Spleen (tissue), 11 donors: ENCODE measurements at regions not wholly inside any gene's neighbourhood (a gene's known extent, or its start where the extent isn't known, plus 50 kb on each side); places are given as distances from the start of the nearest gene placed in this dataset.
"Not testable (repeated sequence)": the region's sequence is repeated elsewhere in the genome, so short reads cannot be mapped to it uniquely, and the experiment has no call there.

Source experiments
- DNase-seq: peaks from one replicate; pipeline ENCODE4 v3.0.0-alpha.2; 2020
- H3K27ac ChIP-seq, 8 donors: fragments of 200-600 bp; sonication (generic) in 7 of 8; 1 replicate in 4 of 8; 2 replicates in 4 of 8; pipeline versions ENCODE4 v1.5.0 to v1.8.0; 2016 to 2021; ENCODE audit warnings: inconsistent platforms in 4 of 8, mild to moderate bottlenecking in 4 of 8, moderate library complexity in 1 of 8
- H3K27me3 ChIP-seq, 7 donors: fragments of 200-600 bp; sonication (generic) in 6 of 7; replicated peaks in 1 of 7; 1 replicate in 4 of 7; 2 replicates in 3 of 7; pipeline versions ENCODE4 v1.5.0 to v1.8.0; 2016 to 2021; ENCODE audit warnings: inconsistent platforms in 3 of 7, mild to moderate bottlenecking in 1 of 7
- H3K36me3 ChIP-seq, 6 donors: fragments of 200-600 bp; sonication (generic) in 5 of 6; 1 replicate in 4 of 6; 2 replicates in 2 of 6; pipeline versions ENCODE4 v1.5.0 to v1.8.0; 2016 to 2021; ENCODE audit warnings: inconsistent platforms in 2 of 6
- H3K4me1 ChIP-seq, 6 donors: fragments of 200-600 bp; sonication (generic) in 5 of 6; 1 replicate in 3 of 6; 2 replicates in 3 of 6; pipeline versions ENCODE4 v1.5.0 to v1.8.0; 2016 to 2021; ENCODE audit warnings: inconsistent platforms in 3 of 6
- H3K4me3 ChIP-seq, 8 donors: fragments of 200-600 bp; sonication (generic) in 7 of 8; 1 replicate in 4 of 8; 2 replicates in 4 of 8; pipeline versions ENCODE4 v1.5.0 to v1.8.0; 2016 to 2021; ENCODE audit warnings: inconsistent platforms in 4 of 8, mild to moderate bottlenecking in 4 of 8, moderate library complexity in 2 of 8
- H3K9me3 ChIP-seq, 8 donors: fragments of 200-600 bp; sonication (generic) in 7 of 8; 1 replicate in 4 of 8; 2 replicates in 4 of 8; pipeline versions ENCODE4 v1.5.0 to v1.8.0; 2016 to 2021; ENCODE audit warnings: inconsistent platforms in 4 of 8
- POLR2A ChIP-seq, 3 donors: fragments of 450-650 bp; IDR thresholded peaks; one replicate each; pipeline ENCODE4 v1.5.1; 2017; ENCODE audit warnings: antibody characterized with exemption in 3 of 3, mild to moderate bottlenecking in 1 of 3
- POLR2AphosphoS5 ChIP-seq, 3 donors: sonication (generic); formaldehyde crosslinking; IDR thresholded peaks; one replicate each; pipeline ENCODE4 v1.5.1; 2017; ENCODE audit warnings: antibody characterized with exemption in 3 of 3
- WGBS, 5 donors: extraction: QIAGEN DNeasy Blood & Tissue Kit in 3 of 5; methylation state at CpG; one replicate each; pipeline versions ENCODE4 v1.1.5 to v1.1.7; 2013 to 2018; 5-methylcytosine and 5-hydroxymethylcytosine counted together
- intact Hi-C: fragments of 100-400 bp; cut with DNase I; formaldehyde crosslinking; loops from one replicate; pipeline ENCODE4 v1.15.0; 2023; ENCODE audit warnings: low total_unique reads
- TF ChIP-seq, protein P1 (sequence below), 11 experiments: fragments of 200-600 bp in 7 of 11; fragments of 450-650 bp in 4 of 11; sonication (generic) in 4 of 11; IDR thresholded peaks in 8 of 11; conservative IDR thresholded peaks in 3 of 11; 1 replicate in 7 of 11; 2 replicates in 4 of 11; pipeline versions ENCODE4 v1.4.0 to v1.8.0; 2016 to 2021; ENCODE audit warnings: antibody characterized with exemption in 11 of 11, inconsistent platforms in 4 of 11, mild to moderate bottlenecking in 1 of 11
- donor health status: healthy with polysubstance abuse.
- donor health status: DM: no; HTN: no; CAD: no; lungs with moderate emphysema.
- donor health status: DM: no; HTN: no; CAD: no.
- donor health status: Bipolar disorder and iron deficiency.
- donor health status: healthy.
- donor health status: DM: no; HTN: no; CAD: no.
- donor health status: DM: yes; HTN: yes; CAD: no.

DNA sequence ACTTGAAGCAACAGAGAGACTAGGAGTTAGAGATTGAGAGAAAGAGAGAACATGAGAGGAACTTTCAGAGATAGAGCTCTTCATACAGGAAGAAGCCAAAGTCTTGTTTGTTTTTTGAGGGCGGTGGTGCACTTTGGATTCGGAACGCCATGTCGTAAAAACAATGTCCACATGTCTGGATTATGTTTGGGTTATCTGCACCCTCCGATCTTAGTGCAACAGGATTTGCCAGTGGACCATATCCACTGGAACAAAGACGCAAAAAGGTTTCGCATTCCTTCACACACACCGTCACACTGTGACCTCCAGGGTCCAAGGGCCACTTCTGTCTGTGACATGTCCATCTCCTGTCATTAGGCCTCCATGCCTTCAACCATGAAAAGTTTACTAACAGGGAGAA, 141.8 kb upstream of the ATP11B start:
- no peaks in the 10 kb centered on the region for H3K4me1 ChIP-seq
- no peak overlapping the region for H3K4me3 ChIP-seq
- no peak for TF ChIP-seq POLR2A (IDR thresholded peaks at IDR 0.05)
- intact Hi-C loops, result no loop called here
- H3K36me3 ChIP-seq, result no peaks in the 10 kb centered on the region
- no peaks in the 10 kb centered on the region for H3K9me3 ChIP-seq
- no peak for DNase-seq
- H3K27ac ChIP-seq, result no peak overlapping the region
- peaks cover 0 to 11% (median 0%) of the 10 kb centered on the region in 7 donors for H3K27me3 ChIP-seq
- 90 to 93% (median 91%) methylated on average over 8 of the region's 8 CpGs for WGBS, 5 donors

DNA sequence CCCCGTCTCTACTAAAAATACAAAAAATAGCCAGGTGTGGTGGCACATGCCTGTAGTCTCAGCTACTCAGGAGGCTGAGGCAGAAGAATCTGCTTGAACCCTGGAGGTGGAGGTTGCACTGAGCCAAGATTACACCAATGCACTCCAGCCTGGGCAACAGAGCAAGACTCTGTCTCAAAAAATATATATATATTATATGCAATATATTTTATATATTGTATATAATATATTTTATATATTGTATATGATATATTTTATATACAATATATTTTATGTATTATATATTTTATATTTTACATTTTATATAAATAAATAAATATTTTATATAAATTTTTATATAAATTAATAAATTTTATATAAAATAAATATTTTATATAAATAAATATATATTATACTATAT, 140.2 kb upstream of the ATP11B start:
- peaks cover 0 to 12% (median 0%) of the 10 kb centered on the region in 7 donors for H3K27me3 ChIP-seq
- H3K4me1 ChIP-seq, intact Hi-C loops, H3K36me3 ChIP-seq, H3K4me3 ChIP-seq, DNase-seq, H3K27ac ChIP-seq, H3K9me3 ChIP-seq: not testable (repeated sequence)
- 71 to 100% (median 100%) methylated on average over 1 of the region's 1 CpG for WGBS, 5 donors

DNA sequence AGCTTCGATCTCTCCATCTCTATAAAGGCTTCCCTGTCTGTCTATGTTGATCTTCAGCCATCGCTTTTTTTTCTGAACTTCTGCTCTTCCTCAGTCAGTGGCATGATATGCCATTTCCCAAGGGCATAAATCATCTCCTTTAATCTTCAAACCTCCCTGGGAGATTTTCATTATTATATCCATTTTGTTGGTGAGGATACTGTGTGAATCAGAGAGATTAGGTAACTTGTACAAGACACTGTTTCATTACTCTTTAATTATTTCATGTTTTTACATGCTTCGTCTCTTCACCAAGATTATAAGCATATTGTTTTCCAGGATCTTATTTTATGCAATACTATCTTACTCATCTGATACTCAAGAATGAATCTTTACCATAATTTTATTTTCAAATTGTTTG, 124.8 kb upstream of the ATP11B start:
- H3K4me3 ChIP-seq, result no peak overlapping the region
- H3K9me3 ChIP-seq, result peaks cover 0 to 6% (median 0%) of the 10 kb centered on the region in 8 donors
- DNase-seq, result no peak
- 75 to 91% (median 86%) methylated on average over 3 of the region's 3 CpGs for WGBS, 5 donors
- no peak overlapping the region for H3K27ac ChIP-seq
- intact Hi-C loops, result no loop called here
- no peaks in the 10 kb centered on the region for H3K4me1 ChIP-seq
- TF ChIP-seq POLR2A (IDR thresholded peaks at IDR 0.05), result no peak
- TF ChIP-seq, protein P1, sequence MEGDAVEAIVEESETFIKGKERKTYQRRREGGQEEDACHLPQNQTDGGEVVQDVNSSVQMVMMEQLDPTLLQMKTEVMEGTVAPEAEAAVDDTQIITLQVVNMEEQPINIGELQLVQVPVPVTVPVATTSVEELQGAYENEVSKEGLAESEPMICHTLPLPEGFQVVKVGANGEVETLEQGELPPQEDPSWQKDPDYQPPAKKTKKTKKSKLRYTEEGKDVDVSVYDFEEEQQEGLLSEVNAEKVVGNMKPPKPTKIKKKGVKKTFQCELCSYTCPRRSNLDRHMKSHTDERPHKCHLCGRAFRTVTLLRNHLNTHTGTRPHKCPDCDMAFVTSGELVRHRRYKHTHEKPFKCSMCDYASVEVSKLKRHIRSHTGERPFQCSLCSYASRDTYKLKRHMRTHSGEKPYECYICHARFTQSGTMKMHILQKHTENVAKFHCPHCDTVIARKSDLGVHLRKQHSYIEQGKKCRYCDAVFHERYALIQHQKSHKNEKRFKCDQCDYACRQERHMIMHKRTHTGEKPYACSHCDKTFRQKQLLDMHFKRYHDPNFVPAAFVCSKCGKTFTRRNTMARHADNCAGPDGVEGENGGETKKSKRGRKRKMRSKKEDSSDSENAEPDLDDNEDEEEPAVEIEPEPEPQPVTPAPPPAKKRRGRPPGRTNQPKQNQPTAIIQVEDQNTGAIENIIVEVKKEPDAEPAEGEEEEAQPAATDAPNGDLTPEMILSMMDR (IDR thresholded peaks at IDR 0.05 in 8 of 11, conservative IDR thresholded peaks at IDR 0.05 in 3 of 11), result no peak
- TF ChIP-seq POLR2AphosphoS5 (IDR thresholded peaks at IDR 0.05), result no peak
- H3K36me3 ChIP-seq, result no peaks in the 10 kb centered on the region
- peaks cover 0 to 51% (median 0%) of the 10 kb centered on the region in 7 donors for H3K27me3 ChIP-seq

DNA sequence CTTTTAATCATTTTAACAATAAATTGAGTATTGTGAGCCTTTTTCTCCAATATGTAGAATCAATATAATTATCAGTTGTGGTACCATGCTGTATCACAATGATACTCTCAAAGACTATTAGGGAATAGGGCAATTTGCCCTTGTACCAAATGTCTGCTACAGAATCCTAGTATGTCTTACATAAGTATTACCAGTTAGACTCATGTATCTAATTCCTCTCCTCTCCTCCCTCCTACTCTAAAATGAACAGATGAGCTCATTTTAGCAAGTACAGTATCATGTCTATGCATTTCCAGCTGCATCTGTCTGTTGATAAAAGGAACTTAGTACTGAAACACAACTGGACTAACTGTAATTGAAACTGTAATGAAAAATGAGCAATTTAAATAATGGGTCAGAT, 124.3 kb upstream of the ATP11B start:
- intact Hi-C loops, result no loop called here
- Histone ChIP-seq H3K36me3 (no peaks in the 10 kb centered on the region), H3K27me3 (peaks cover 0 to 53% (median 0%) of the 10 kb centered on the region in 7 donors), H3K27ac (no peak overlapping the region), H3K4me3 (no peak overlapping the region), H3K4me1 (no peaks in the 10 kb centered on the region), H3K9me3 (peaks cover 0 to 2% (median 0%) of the 10 kb centered on the region in 8 donors)
- TF ChIP-seq, protein P1 (IDR thresholded peaks at IDR 0.05 in 8 of 11, conservative IDR thresholded peaks at IDR 0.05 in 3 of 11), result no peak
- TF ChIP-seq POLR2AphosphoS5 (IDR thresholded peaks at IDR 0.05) (no peak), POLR2A (IDR thresholded peaks at IDR 0.05) (no peak)
- DNase-seq, result no peak

DNA sequence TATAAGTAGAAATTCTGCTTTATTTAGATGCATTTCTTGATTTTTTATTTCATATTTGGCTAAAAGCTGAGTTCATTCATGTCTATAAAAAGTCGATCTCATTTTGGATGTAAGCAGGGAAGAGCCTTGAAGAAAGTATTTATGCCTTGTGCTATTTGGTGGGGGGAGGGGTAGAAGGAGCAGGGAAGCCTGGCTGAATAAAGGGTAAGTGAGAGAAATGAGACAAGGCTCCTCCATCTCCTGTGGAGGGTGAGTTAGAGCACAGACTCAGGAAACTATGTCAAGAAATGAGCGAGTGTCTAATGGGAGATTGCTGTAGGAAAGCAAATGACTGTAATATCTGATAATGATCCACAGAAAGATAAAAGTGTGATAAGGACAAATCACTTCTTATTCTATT, 121.8 kb upstream of the ATP11B start:
- intact Hi-C loops, result no loop called here
- WGBS, 5 donors, result 58 to 72% (median 63%) methylated on average over 2 of the region's 2 CpGs
- no peak overlapping the region for H3K4me3 ChIP-seq

More for the DNA sequence above, 121.8 kb upstream of the ATP11B start:
- DNase-seq, result no peak
- Histone ChIP-seq H3K9me3 (no peaks in the 10 kb centered on the region), H3K4me1 (no peaks in the 10 kb centered on the region), H3K27me3 (peaks cover 0 to 64% (median 0%) of the 10 kb centered on the region in 7 donors), H3K36me3 (no peaks in the 10 kb centered on the region), H3K27ac (no peak overlapping the region)
- TF ChIP-seq POLR2A (IDR thresholded peaks at IDR 0.05) (no peak), POLR2AphosphoS5 (IDR thresholded peaks at IDR 0.05) (no peak)
- TF ChIP-seq, protein P1 (IDR thresholded peaks at IDR 0.05 in 8 of 11, conservative IDR thresholded peaks at IDR 0.05 in 3 of 11), result no peak
